ENCODE measurements at regions not wholly inside any gene's neighbourhood (a gene's known extent, or its start where the extent isn't known, plus 50 kb on each side); places are given as distances from the start of the nearest gene placed in this dataset.
"Not testable (repeated sequence)": the region's sequence is repeated elsewhere in the genome, so short reads cannot be mapped to it uniquely, and the experiment has no call there.

GRCh38 chr12:65742018-65743010, 82.0 kb upstream of the HMGA2 start:
- 5 to 8% methylated on average over 63 to 72 of the region's 87 CpGs for WGBS, 2 donors
- no peaks in the 10 kb centered on the region for H3K36me3 ChIP-seq
- no peaks in the 10 kb centered on the region for H3K9me3 ChIP-seq
- no peak for DNase-seq (ENCODE audit: low spot score in 2 of 2)
- H3K27ac ChIP-seq = peak overlapping the region in 1 of 4 donors; percentile 75
- TF ChIP-seq CTCF (IDR thresholded peaks at IDR 0.05) (no peak), POLR2A (IDR thresholded peaks at IDR 0.05) (no peak), EP300 (IDR thresholded peaks at IDR 0.05) (no peak)
- H3K27me3 ChIP-seq = peaks cover 0 to 8% of the 10 kb centered on the region in 2 donors
- peaks cover 0 to 24% (median 0%) of the 10 kb centered on the region in 4 donors for H3K4me1 ChIP-seq
- peak overlapping the region; percentile 44 to 80 (median 55) for H3K4me3 ChIP-seq

GRCh38 chr12:65744236-65744840, 79.9 kb upstream of the HMGA2 start:
- H3K27me3 ChIP-seq; H3K27ac ChIP-seq; H3K4me3 ChIP-seq; H3K9me3 ChIP-seq; DNase-seq (ENCODE audit: low spot score in 2 of 2); H3K36me3 ChIP-seq: not testable (repeated sequence)
- 98% methylated on average over 8 to 30 of the region's 30 CpGs for WGBS, 2 donors
- H3K4me1 ChIP-seq = peaks cover 0 to 24% (median 0%) of the 10 kb centered on the region in 4 donors

GRCh38 chr12:65747338-65747737, 76.9 kb upstream of the HMGA2 start:
- H3K36me3 ChIP-seq = no peaks in the 10 kb centered on the region
- H3K4me1 ChIP-seq = peaks cover 0 to 7% (median 0%) of the 10 kb centered on the region in 4 donors
- H3K27ac ChIP-seq = no peak overlapping the region
- no peak for DNase-seq (ENCODE audit: low spot score in 2 of 2)
- no peak overlapping the region for H3K4me3 ChIP-seq
- H3K9me3 ChIP-seq = no peaks in the 10 kb centered on the region
- no peak for TF ChIP-seq EP300 (IDR thresholded peaks at IDR 0.05)
- TF ChIP-seq POLR2A (IDR thresholded peaks at IDR 0.05) = no peak
- peaks cover 0 to 8% of the 10 kb centered on the region in 2 donors for H3K27me3 ChIP-seq
- 74 to 84% methylated on average over 3 of the region's 3 CpGs for WGBS, 2 donors

- H3K36me3 ChIP-seq = no peaks in the 10 kb centered on the region
- H3K27ac ChIP-seq = no peak overlapping the region
- TF ChIP-seq EP300 (IDR thresholded peaks at IDR 0.05) = no peak
- TF ChIP-seq CTCF (IDR thresholded peaks at IDR 0.05) = no peak
- no peak for TF ChIP-seq POLR2A (IDR thresholded peaks at IDR 0.05)
- H3K9me3 ChIP-seq = no peaks in the 10 kb centered on the region
- 80 to 94% methylated on average over 2 of the region's 2 CpGs for WGBS, 2 donors
- no peak overlapping the region for H3K4me3 ChIP-seq
- H3K4me1 ChIP-seq = no peaks in the 10 kb centered on the region
- H3K27me3 ChIP-seq = no peaks in the 10 kb centered on the region
- DNase-seq (ENCODE audit: low spot score in 2 of 2) = no peak
These were observed 76.0 kb upstream of the HMGA2 start for GRCh38 chr12:65748332-65748731.

GRCh38 chr12:65754290-65754689, 70.0 kb upstream of the HMGA2 start:
- Histone ChIP-seq H3K9me3 (no peaks in the 10 kb centered on the region), H3K36me3 (no peaks in the 10 kb centered on the region), H3K4me1 (no peaks in the 10 kb centered on the region), H3K27me3 (no peaks in the 10 kb centered on the region), H3K4me3 (no peak overlapping the region), H3K27ac (no peak overlapping the region)
- TF ChIP-seq EP300 (IDR thresholded peaks at IDR 0.05) (no peak), CTCF (IDR thresholded peaks at IDR 0.05) (no peak), POLR2A (IDR thresholded peaks at IDR 0.05) (no peak)
- 73 to 85% methylated on average over 2 of the region's 2 CpGs for WGBS, 2 donors
- DNase-seq (ENCODE audit: low spot score in 2 of 2) = no peak
